ENCODE measurements at regions not wholly inside any gene's neighbourhood (a gene's known extent, or its start where the extent isn't known, plus 50 kb on each side); places are given as distances from the start of the nearest gene placed in this dataset.

GRCh38 chr15:38894243-38894948 lies 329.8 kb upstream of the RASGRP1 start:
- FAIRE-seq, result no peak

- no peak for FAIRE-seq
Measured at GRCh38 chr15:38895326-38896255, 331.0 kb upstream of the RASGRP1 start.

- no peak for FAIRE-seq
Measured at GRCh38 chr15:38896647-38897046, 332.0 kb upstream of the RASGRP1 start.

- no peak for FAIRE-seq
Measured at GRCh38 chr15:38897551-38897950, 332.9 kb upstream of the RASGRP1 start.

- no peak for FAIRE-seq
Measured at GRCh38 chr15:38898236-38898635, 333.6 kb upstream of the RASGRP1 start.

- no peak for FAIRE-seq
Measured at GRCh38 chr15:38899300-38899699, 334.7 kb upstream of the RASGRP1 start.

GRCh38 chr15:38904298-38904697 lies 339.7 kb upstream of the RASGRP1 start:
- FAIRE-seq, result no peak

GRCh38 chr15:38905632-38906031 lies 341.0 kb upstream of the RASGRP1 start:
- no peak for FAIRE-seq

- no peak for FAIRE-seq
Measured at GRCh38 chr15:38920966-38921365, 356.4 kb upstream of the RASGRP1 start.

GRCh38 chr15:38921471-38921870 lies 356.9 kb upstream of the RASGRP1 start:
- FAIRE-seq, result no peak

GRCh38 chr15:38928431-38928830 lies 363.8 kb upstream of the RASGRP1 start:
- no peak for FAIRE-seq

- FAIRE-seq, result no peak
Measured at GRCh38 chr15:38930851-38931572, 366.4 kb upstream of the RASGRP1 start.

- no peak for FAIRE-seq
Measured at GRCh38 chr15:38941399-38941953, 376.9 kb upstream of the RASGRP1 start.

GRCh38 chr15:38944536-38944935 lies 379.9 kb upstream of the RASGRP1 start:
- FAIRE-seq, result no peak

GRCh38 chr15:38945551-38946298 lies 381.1 kb upstream of the RASGRP1 start:
- FAIRE-seq, result no peak

GRCh38 chr15:38954090-38954489 lies 389.5 kb upstream of the RASGRP1 start:
- FAIRE-seq, result no peak

GRCh38 chr15:38961456-38961855 lies 396.8 kb upstream of the RASGRP1 start:
- FAIRE-seq, result no peak

GRCh38 chr15:38961931-38962330 lies 397.3 kb upstream of the RASGRP1 start:
- FAIRE-seq, result no peak

- no peak for FAIRE-seq
Measured at GRCh38 chr15:38972831-38973230, 408.2 kb upstream of the RASGRP1 start.

GRCh38 chr15:38975282-38975990 lies 410.8 kb upstream of the RASGRP1 start:
- FAIRE-seq, result no peak

GRCh38 chr15:38991126-38991525 lies 426.5 kb upstream of the RASGRP1 start:
- peak; percentile 80 for FAIRE-seq

GRCh38 chr15:38991701-38992100 lies 427.1 kb upstream of the RASGRP1 start:
- FAIRE-seq, result no peak
